Activated T-helper 9 cell treated with anti-CD3 and anti-CD28 coated beads, Interleukin-2, amount 50 U/mL, for 16 hours (primary cell): ENCODE measurements at regions not wholly inside any gene's neighbourhood (a gene's known extent, or its start where the extent isn't known, plus 50 kb on each side); places are given as distances from the start of the nearest gene placed in this dataset.

ENCODE experiments used
- DNase-seq: peaks from one replicate; pipeline ENCODE4 v3.0.0-alpha.2; 2020; ENCODE audit warnings: low read depth

DNA sequence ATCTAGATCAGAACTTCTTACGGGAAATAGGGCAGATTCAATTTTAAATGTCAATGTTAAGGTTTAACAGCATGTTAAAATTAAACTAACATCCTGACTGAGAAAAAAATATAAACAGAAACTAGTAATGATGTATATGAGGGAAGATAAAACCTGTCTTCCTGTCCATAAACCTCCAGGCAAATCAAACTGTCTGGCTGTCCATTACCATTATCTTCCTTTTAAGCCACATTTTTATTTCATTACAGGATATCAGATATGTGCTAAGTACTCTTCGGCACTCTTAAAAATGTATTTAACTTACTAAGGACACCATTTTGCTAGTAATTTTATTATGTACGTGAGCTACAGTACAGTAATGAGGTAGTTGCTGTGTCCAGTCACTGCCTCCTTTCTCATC, 1461.7 kb upstream of the ALCAM start:
- no peak for DNase-seq

GRCh38 chr3:103906304-103906703, 1460.4 kb upstream of the ALCAM start:
- no peak for DNase-seq

DNA sequence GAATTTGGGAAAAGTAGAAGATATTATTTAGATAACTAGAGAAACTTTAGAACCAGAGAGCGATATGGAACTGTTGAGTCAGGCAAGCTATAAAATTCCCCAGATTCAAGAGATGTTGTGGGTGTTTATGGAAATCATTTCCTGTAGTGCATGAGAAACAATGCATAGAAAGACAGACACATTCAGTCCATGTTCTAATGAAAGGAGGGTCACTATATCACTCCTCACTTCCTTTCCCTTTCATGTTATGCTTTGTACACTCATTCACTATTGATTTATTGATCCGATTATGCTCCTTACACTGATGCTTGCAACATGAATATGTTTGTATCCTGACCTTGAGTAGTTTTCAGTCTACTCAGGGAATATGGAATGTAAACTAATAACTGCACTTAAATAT, 1459.9 kb upstream of the ALCAM start:
- no peak for DNase-seq

GRCh38 chr3:103907567-103907966, 1459.1 kb upstream of the ALCAM start:
- DNase-seq: no peak

DNA sequence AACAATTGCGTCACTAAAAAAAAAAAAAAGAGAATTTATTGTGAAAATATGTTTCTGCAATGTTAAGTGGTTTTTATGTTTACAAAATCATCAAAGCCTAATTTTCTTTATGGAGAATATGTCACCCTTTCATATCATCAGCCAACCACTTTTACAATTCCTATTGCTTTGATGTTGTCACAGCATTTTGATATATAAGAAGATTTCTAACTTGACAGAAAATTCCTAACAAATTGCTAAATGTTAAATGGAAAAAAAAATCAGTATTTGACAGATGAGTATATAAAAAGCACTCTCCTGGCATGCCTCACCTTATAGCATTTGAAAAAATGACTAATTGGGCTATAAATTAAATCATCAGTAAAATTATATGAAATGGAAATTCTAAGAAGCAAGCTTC, 1457.3 kb upstream of the ALCAM start:
- DNase-seq: no peak

- no peak for DNase-seq
Measured at GRCh38 chr3:103918336-103918735, 1448.4 kb upstream of the ALCAM start.

GRCh38 chr3:103919327-103919726, 1447.4 kb upstream of the ALCAM start:
- no peak for DNase-seq

DNA sequence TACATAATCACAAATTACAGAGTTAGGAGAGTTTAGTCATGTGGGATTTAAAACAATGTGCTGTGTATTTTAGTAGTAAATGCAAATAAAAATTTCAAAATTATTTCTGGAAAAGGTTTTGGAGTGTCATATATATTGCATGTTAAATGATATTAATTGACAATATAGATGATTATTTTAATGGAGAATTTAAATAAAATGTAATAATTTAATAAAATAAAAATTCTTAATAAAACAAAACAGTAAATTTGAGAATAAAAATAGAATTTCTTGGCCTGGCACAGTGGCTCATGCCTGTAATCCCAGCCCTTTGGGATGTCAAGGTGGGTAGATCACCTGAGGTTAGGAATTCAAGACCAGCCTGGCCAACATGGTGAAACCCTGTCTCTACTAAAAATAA, 1442.8 kb upstream of the ALCAM start:
- no peak for DNase-seq

- no peak for DNase-seq
Measured at GRCh38 chr3:103924544-103924943, 1442.2 kb upstream of the ALCAM start.

GRCh38 chr3:103926936-103927335, 1439.8 kb upstream of the ALCAM start:
- no peak for DNase-seq

GRCh38 chr3:103927896-103928295, 1438.8 kb upstream of the ALCAM start:
- DNase-seq: no peak

DNA sequence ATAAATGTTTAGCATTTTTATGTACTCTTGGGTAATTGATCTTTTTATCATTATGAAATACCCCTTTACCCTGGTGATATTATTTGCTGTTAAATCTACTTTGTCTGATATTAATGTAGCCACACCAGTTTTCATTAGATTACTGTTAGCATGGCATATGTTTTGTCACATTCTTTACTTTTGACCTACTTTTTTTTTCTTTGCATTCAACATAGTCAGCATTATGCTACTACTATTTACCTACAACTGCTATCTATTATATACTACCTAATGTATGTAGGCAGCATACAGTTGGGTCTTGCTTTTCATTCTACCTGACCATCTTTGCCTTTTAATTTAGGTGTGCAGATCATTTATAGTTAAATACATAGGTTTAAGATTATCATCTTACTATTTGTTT, 1429.6 kb upstream of the ALCAM start:
- no peak for DNase-seq

DNA sequence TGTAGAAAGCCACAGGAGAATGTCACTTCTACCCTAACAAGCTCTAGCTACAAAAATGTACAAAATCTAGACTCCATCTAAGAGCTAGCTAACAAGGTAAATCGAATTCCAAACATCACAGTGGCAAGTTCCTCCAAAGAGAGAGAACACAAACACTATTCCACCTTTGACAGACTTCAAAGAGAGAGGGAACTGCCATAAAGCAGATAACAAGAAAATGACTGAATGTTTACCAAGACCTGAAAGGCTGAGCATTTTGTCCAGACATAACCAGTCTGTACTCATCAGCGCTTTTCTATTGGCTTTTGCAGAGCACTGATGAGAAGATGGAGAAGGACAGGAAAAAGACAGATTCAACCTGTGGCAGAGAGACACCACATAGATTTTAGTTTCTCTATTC, 1419.6 kb upstream of the ALCAM start:
- no peak for DNase-seq

- DNase-seq: no peak
Measured at GRCh38 chr3:103949693-103950092, 1417.0 kb upstream of the ALCAM start.

DNA sequence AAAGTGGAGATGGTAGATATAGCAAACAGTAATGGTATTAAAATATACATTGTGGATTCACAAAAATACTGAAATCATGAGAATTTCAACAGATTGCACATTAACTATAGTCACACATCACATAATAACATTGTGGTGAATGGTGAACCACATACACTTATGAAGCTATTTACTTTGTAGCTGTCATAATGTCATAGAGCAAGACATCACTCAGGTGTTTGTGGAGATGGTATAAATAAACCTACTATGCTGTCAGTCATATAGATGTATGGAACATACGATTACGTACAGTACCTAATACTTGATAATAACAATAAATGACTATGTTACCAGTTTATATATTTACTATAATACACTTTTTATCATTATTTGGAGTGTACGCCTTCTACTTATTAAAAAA, 1416.0 kb upstream of the ALCAM start:
- DNase-seq: no peak

GRCh38 chr3:103953796-103954195, 1412.9 kb upstream of the ALCAM start:
- no peak for DNase-seq

- DNase-seq: no peak
Measured at GRCh38 chr3:103960819-103961218, 1405.9 kb upstream of the ALCAM start.

DNA sequence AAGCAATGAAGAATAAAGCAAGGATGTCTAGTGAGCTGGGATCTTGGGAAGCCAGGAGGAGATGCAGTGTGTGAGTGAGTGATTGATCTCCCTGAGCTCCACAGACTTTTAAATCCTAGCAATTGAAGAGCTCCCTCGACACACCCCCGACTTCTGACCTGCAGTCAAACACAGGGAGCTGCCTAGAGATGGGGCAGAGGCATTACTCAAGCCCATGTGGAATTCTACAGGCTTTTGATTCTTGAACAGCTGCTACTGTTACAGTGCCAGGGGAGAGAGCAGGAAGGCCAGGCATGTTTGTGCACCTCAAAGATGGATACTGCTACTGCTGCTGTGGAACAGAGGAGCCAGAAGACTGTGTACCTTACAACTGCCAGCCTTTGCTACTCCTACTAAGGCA, 1403.1 kb upstream of the ALCAM start:
- DNase-seq: no peak

GRCh38 chr3:103965764-103966163, 1400.9 kb upstream of the ALCAM start:
- no peak for DNase-seq

GRCh38 chr3:103966749-103967148, 1400.0 kb upstream of the ALCAM start:
- DNase-seq: no peak

- no peak for DNase-seq
Measured at GRCh38 chr3:103968131-103968530, 1398.6 kb upstream of the ALCAM start.

GRCh38 chr3:103968751-103969150, 1398.0 kb upstream of the ALCAM start:
- no peak for DNase-seq

DNA sequence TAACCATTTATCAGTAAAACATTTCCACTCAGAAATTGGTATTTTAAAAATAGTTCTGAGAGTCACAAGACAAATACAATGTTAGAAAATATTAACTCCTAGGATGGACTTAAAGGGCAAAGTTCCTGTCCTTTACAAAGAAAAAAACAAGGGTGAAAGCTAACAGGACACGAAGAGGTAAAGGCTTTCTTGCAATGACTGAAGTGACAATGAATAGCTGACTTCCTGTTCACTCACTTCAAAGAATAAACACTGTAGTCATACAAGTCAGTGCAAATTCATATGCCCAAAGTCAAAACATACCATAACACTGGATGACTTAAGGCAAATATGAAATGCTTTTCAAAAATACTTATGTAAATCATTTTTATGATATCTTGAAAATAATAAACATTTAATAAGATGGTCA, 1389.8 kb upstream of the ALCAM start:
- DNase-seq: no peak

DNA sequence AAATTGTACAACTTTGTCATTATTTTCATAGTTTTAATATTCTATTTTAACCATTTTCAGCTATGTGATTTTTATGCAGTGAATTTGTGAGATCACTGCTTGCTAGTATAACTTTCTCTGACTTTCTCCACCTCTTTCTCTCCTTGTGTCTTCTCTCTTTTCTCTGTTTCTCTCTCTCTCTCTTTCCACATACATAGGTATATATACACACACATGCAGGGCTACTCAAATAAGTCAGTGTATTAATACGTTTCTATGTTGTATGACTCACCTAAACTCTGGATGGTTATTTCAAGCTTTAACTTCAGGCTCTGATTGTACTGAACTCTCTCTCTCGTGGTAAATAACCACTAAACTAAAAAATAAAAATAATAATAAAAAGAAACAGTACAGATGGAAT, 1389.3 kb upstream of the ALCAM start:
- DNase-seq: no peak

- DNase-seq: no peak
Measured at GRCh38 chr3:103991461-103992115, 1375.1 kb upstream of the ALCAM start.
